NCI-H187 (cell line): ENCODE measurements at regions not wholly inside any gene's neighbourhood (a gene's known extent, or its start where the extent isn't known, plus 50 kb on each side); places are given as distances from the start of the nearest gene placed in this dataset.

ENCODE experiments used
- DNase-seq, 2 experiments: peaks; one replicate each; lab custom pipeline; 2025; lab: John Stamatoyannopoulos, UW

DNA sequence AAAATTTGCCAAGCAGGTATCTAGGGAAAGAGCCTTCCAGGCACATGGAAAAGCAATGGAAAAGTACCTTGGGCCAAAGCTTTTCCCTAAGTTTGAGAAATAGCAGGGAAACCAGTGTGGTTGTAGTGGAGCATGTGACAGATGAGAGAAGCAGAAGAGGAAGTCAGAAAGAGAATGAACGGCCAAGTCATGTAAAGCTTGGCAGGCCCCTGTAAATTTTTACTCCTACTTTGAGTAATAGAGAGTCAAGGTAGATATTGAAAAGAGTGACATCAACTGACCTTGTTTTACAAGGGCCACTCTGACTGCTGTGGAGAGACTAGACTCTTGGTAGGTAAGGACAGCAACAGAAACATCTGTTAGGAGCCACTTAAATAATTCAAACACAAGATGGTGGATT is 180.9 kb upstream of the PRMT6 start:
- DNase-seq = no peak

GRCh38 chr1:106876384-106876783 is 180.1 kb upstream of the PRMT6 start:
- no peak for DNase-seq

DNA sequence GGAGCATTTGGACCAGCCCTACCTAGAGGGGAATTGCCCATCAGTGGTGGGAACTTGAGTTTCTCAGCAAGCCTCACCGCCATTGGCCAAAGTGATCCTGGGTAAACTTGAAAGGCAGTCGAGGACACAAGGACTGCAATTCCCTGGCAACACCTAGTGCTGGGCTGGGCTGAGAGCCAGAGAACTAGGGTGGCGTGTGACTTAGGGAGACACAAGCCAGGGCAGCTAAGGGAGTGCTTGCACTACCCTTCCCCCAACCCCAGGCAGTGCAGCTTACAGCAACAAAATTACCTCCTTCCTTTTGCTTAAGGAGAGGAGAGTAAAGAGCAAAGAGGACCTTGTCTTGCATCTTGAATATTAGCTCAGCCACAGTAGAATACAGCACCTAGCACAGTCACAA is 176.9 kb upstream of the PRMT6 start:
- DNase-seq = no peak

DNA sequence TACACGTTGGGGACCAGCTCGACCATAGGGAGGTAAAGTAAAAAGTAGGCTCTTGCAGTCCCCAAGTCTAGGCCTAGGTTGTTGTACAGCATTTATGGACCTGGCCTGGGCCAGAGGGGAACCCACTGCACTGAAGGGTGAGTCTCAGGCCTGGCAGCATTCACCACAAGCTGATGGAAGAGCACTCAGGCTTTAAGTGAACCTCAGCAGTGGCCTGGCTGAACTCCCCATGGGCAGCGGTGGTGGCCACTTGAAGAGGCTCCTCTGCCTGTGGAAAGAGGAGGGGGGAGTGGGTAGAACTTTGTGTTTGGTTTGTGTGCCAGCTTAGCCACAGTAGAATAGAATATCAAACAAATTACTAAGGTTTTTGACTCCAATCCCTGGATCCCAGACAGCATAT is 176.2 kb upstream of the PRMT6 start:
- DNase-seq = no peak

DNA sequence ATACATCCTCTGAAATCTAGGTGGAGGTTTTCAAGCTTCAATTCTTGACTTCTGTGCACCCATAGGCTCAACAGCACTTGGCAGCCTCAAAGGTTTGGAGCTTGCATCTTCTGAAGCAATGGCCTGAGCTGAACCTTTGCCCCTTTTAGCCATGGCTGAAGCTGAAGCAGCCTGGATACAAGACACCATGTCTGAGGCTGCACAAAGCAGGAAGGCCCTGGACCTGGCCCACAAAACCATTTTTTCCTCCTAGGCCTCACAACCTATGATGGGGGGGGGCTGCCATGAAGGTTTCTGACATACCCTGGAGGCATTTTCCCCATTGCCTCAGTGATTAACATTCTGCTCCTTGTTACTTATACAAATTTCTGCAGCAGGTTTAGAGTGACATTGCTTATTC is 173.3 kb upstream of the PRMT6 start:
- DNase-seq = no peak

DNA sequence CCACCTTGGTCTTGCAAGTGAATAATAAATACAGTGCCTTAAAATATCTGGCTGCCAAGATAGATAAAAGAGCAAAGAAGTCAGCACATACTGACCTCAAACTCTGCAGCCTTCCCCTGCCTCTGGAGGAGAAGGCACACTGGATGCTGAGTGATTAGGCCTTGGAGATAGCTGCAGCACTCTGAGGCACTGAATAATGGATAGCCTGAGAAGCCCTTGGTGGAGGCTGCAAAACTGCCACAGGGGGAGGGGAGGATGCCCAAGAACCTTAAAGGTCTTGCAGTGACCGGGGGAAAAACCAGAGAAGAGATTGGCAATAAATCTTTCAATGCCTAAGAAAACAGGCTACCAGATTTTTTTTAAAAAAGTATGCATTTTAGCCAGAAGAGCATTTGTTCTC is 167.4 kb upstream of the PRMT6 start:
- DNase-seq = no peak

- no peak for DNase-seq
Measured at GRCh38 chr1:106889583-106889982, 166.9 kb upstream of the PRMT6 start.

DNA sequence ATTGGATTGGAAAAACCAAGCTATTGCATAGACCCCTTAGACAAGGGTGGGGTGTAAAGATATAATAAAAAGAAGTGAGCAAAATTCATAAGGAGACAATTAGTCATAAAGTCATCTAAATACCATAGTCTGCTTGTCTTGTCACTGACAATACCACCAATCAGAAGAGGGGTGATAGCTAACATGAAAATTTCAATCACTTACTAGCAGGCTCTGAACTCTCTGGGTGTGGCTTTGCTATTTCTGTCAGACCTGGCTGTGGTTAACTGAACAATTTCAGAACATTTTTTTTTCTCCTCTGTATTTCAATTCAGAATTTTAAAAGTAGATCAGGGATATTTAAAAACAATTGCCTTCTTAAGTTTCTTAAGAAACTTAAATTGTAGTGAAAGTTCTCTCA is 158.5 kb upstream of the PRMT6 start:
- no peak for DNase-seq

GRCh38 chr1:106899644-106900043 is 156.8 kb upstream of the PRMT6 start:
- DNase-seq = no peak

DNA sequence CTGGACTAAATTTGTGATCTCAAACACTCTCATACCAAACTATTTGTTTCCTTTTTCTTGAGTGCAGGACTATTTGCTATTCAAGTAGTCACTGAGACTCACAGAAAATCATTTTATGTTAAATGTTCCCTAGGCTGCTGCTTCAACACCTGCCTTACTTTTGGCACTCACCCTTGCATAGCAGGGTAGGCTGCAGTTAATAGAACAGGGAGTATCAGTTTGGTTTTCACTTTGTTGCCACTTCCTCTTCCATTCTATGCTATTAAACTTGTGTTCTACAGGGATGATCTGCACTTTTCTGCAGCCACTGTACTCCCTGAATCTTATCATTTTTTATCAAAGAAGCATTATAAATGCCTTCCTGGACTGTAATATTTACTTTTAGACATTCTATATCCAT is 148.7 kb upstream of the PRMT6 start:
- no peak for DNase-seq

DNA sequence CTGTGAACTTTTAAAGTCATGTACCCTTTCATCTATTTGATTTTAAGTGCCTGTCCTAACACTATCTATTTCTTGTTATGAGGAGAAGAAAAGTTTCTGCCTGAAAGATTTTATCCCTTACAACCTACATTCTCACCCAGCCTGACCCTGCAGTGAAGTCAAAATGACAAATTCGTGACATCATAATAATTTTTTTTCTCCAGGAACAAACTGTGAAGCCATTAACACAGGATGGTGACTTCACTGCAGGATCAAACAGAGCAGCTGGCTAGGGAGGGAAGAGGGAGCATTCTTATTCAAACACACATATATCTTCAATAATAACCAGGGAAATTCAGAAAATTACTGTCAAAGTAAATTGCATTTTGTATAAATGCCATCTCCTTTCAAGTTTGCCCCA is 147.8 kb upstream of the PRMT6 start:
- no peak for DNase-seq

DNA sequence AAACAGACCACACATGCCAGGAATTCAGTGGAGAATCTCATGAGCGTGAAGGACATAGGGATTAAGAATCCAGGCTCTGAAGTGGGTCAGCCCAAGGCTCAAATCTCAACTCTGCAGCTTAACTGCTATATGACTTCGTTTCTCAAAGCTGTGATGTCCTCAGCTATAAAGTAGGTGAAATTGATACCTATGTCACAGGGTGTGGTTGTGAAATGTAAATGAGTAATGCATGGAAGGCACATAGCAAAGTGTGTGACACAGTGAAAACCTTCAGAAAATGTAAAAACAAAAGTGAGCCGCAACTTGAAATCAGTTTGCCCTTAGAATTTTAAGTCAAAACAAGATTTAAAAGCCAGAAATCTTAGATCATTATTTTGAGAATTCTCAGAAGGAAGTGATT is 145.7 kb upstream of the PRMT6 start:
- DNase-seq = no peak

- no peak for DNase-seq
Measured at GRCh38 chr1:106912131-106912530, 144.3 kb upstream of the PRMT6 start.

DNA sequence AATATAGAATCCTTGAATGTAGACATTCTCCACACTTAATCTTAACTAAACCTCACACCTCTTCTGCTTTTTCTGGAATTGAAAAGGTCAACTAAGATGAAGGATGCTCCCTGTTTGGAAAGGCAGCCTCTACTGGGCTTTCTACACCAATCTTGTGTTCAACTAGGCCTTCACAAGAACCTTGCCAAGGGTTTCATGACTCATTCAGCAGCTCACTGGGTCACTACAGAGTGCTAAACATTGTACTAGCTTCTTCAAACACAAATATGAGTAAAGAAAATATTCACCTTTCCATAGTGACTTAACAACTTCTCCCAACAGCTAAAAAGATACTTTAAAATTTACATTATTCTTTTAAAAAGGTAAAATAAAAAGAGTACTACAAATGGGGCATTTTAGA is 135.3 kb upstream of the PRMT6 start:
- no peak for DNase-seq

DNA sequence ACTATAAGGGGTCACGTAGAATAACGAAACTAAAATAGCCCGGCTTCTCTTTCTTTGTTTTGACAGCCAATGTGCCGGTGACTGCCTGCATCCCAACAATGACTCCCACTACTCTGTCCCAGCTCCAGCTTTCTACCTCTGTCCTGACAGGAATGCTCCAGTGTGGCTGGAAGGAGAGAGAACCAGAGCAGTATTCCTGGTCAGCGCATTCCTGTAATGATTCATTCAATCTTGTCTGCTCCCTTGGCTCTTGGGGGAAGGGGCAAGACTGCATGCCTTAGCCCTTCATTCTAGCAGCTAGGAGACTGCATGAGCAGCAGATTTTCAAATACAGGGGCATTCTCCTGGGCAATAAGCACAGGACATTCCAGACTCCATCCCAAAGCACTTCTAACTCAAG is 132.1 kb upstream of the PRMT6 start:
- DNase-seq = no peak

DNA sequence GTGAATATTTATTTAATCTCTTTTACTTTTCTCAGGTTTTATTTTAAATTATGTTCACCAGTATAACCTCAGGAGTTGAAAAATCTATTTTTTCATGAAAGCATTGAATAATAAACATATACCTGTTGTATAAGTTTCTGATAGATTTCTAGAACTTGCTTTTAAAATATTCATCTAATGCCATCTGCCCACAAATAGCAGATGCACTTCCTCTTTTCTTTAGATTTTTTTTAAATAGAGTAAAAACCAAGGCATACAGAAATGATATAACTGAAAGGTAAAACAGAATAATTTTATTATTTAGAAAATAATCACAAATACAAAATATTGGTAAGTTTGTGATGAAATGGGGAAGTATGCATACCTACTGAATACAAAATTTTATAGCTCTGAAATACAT is 130.7 kb upstream of the PRMT6 start:
- no peak for DNase-seq

DNA sequence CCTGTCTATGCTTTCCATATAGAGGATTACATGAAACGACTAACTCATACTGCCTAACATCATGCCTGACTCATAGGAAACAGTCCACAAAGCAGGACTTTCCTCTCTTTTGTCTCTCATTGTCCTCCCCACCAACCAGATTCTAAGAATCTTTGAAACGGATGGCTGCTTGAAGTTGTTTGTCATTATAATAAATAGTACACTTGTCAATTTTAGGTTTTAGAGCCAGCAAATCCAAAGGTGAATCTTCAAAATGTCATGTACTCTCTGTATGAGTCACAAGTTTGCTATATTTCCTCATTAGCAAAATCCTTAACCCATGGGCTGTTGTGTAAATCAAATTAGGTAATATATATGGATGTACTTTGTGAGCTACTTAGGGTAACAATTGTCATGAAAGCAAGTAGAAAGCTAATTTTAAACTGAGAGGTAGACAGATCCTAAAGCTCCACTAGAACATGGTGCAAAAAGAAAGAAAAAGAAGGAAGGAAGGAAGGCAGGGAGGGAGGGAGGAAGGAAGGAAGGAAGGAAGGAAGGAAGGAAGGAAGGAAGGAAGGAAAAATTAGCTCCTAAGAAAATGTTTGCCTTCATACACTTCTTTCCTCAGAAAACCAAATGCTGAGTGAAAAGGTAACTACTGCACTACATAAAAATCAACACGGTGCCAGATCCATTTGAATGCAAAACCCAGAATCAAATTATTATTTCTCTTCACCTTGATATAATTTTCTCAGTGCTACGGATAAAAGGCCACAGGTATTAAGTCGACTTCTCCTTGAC is 129.5 kb upstream of the PRMT6 start:
- no peak for DNase-seq

DNA sequence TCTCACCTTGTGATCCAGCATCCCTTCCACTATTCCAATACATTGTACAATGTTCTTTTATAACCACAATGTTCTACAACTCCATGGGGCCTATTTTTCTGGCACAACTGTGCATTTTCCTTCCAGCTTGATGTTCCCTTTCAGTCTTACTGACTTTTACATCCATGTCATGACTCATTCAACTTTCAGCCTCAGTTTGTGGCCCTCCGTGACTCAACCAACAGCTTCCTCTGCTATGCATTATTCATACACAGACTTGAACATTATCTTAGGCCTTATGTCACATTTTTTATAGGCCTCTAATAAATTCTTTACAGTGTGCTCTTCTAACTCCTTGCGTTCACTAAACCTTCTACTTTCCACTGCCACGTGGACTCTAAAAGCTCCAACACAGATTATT is 119.4 kb upstream of the PRMT6 start:
- no peak for DNase-seq

GRCh38 chr1:106944721-106945120 is 111.8 kb upstream of the PRMT6 start:
- no peak for DNase-seq

- no peak for DNase-seq
Measured at GRCh38 chr1:106952776-106953175, 103.7 kb upstream of the PRMT6 start.

- DNase-seq = no peak
Measured at GRCh38 chr1:106954661-106955229, 101.7 kb upstream of the PRMT6 start.

- no peak for DNase-seq
Measured at GRCh38 chr1:106956721-106957120, 99.8 kb upstream of the PRMT6 start.

- no peak for DNase-seq
Measured at GRCh38 chr1:106957795-106958194, 98.7 kb upstream of the PRMT6 start.

GRCh38 chr1:106960412-106960811 is 96.1 kb upstream of the PRMT6 start:
- DNase-seq = no peak
